A673 (cell line): ENCODE measurements at regions not wholly inside any gene's neighbourhood (a gene's known extent, or its start where the extent isn't known, plus 50 kb on each side); places are given as distances from the start of the nearest gene placed in this dataset.

Experiments used
- BruUV-seq: library from RNA; stranded (reverse); fragments of 400-500 nt; replicated peaks from 2 replicates; lab custom pipeline; 2021; lab: Mats Ljungman, UMichigan
- CTCF ChIA-PET: fragments of 300-600 bp; sonication (Branson Sonifier 250); formaldehyde crosslinking; loops from one replicate; lab custom pipeline; 2022; ENCODE audit warnings: antibody characterized with exemption; lab: Charles Lee
- POLR2A ChIA-PET: fragments of 300-600 bp; sonication (Branson Sonifier 250); formaldehyde crosslinking; loops from one replicate; lab custom pipeline; 2022; ENCODE audit warnings: antibody characterized with exemption; ENCODE audit not compliant: low non-redundant PET; lab: Charles Lee
- DNase-seq: peaks from one replicate; pipeline ENCODE4 v3.0.0-alpha.2; 2015; ENCODE audit warnings: low spot score
- H3K27ac ChIP-seq: fragments of 200-600 bp; sonication (generic); 2 replicates; pipeline ENCODE4 v1.5.1; 2016; ENCODE audit warnings: mixed run types, low read depth, mild to moderate bottlenecking, mixed read lengths, antibody characterized with exemption, low read length; ENCODE audit not compliant: poor library complexity, severe bottlenecking
- H3K27me3 ChIP-seq: fragments of 200-600 bp; sonication (generic); replicated peaks from 2 replicates; pipeline ENCODE4 v1.6.1; 2017; ENCODE audit warnings: mixed run types, low read depth, mild to moderate bottlenecking, mixed read lengths, antibody characterized with exemption, low read length; ENCODE audit not compliant: insufficient read depth, poor library complexity
- H3K36me3 ChIP-seq: fragments of 200-600 bp; sonication (generic); 2 replicates; pipeline ENCODE4 v1.6.1; 2016; ENCODE audit warnings: mixed run types, mild to moderate bottlenecking, mixed read lengths, antibody characterized with exemption, low read length; ENCODE audit not compliant: insufficient read depth, poor library complexity, severe bottlenecking
- H3K4me1 ChIP-seq: fragments of 200-600 bp; sonication (generic); 2 replicates; pipeline ENCODE4 v1.6.1; 2017; ENCODE audit warnings: mixed run types, mild to moderate bottlenecking, mixed read lengths, antibody characterized with exemption, low read length; ENCODE audit not compliant: insufficient read depth, poor library complexity, severe bottlenecking
- H3K4me3 ChIP-seq: fragments of 200-600 bp; sonication (generic); 2 replicates; pipeline ENCODE4 v1.5.1; 2016; ENCODE audit warnings: low read depth, mixed run types, mild to moderate bottlenecking, mixed read lengths, low read length; ENCODE audit not compliant: poor library complexity, severe bottlenecking
- H3K9me3 ChIP-seq: fragments of 200-600 bp; sonication (generic); 2 replicates; pipeline ENCODE4 v1.6.1; 2016; ENCODE audit warnings: mixed run types, low read depth, mild to moderate bottlenecking, mixed read lengths, antibody characterized with exemption, low read length; ENCODE audit not compliant: poor library complexity, severe bottlenecking
- CTCF ChIP-seq: fragments of 300-800, 200-600 bp; sonication (generic); conservative IDR thresholded peaks from 2 replicates; pipeline ENCODE4 v1.5.1; 2017; ENCODE audit warnings: low read depth, mild to moderate bottlenecking, antibody characterized with exemption, low read length, moderate library complexity, mixed read lengths
- EZH2 ChIP-seq: fragments of 200-600 bp; sonication (generic); IDR thresholded peaks from 2 replicates; pipeline ENCODE4 v1.6.1; 2017; ENCODE audit warnings: borderline replicate concordance, low read depth, mild to moderate bottlenecking, mixed read lengths, antibody characterized with exemption, low read length; ENCODE audit not compliant: poor library complexity, severe bottlenecking
- intact Hi-C: fragments of 100-400 bp; cut with micrococcal nuclease; formaldehyde crosslinking; loops from one replicate; pipeline ENCODE4 v1.10.0; 2022; ENCODE audit not compliant: unreplicated experiment

DNA sequence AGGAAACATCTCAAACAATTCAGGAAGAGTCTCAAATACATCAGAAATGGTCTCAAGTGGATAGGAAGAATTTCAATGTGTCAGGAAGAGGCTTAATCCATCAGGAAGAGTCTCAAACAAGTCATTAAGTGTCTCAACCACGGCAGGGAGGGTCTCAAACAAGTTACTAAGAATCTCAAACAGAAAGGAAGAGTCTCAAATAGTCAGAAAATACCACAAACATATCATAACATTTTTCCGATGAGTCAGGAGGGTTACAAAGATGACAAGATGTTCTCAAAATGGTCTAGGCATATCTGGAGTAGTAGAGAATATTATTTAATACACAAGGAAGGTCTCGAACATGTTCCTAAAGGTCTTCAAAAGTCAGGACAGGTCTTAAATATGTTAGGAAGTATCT is 109.3 kb upstream of the USP9X start:
- Histone ChIP-seq H3K36me3 (no peaks in the 10 kb centered on the region), H3K9me3 (peaks cover 5% of the 10 kb centered on the region), H3K4me3 (no peak overlapping the region), H3K4me1 (no peaks in the 10 kb centered on the region), H3K27me3 (no peaks in the 10 kb centered on the region), H3K27ac (no peak overlapping the region)
- POLR2A ChIA-PET = no interaction called here
- no TSS peak for BruUV-seq
- DNase-seq = no peak
- CTCF ChIA-PET = no interaction called here
- TF ChIP-seq CTCF (no peak), EZH2 (no peak)
- intact Hi-C loops = no loop called here

GRCh38 chrX:40976981-40977380 is 108.3 kb upstream of the USP9X start:
- no peak for TF ChIP-seq EZH2
- TF ChIP-seq CTCF = no peak
- BruUV-seq = no TSS peak
- ChIA-PET CTCF (no interaction called here), POLR2A (no interaction called here)
- Histone ChIP-seq H3K27me3 (no peaks in the 10 kb centered on the region), H3K27ac (no peak overlapping the region), H3K4me3 (no peak overlapping the region), H3K9me3 (peaks cover 5% of the 10 kb centered on the region), H3K4me1 (no peaks in the 10 kb centered on the region), H3K36me3 (no peaks in the 10 kb centered on the region)
- intact Hi-C loops = no loop called here
- DNase-seq = no peak

DNA sequence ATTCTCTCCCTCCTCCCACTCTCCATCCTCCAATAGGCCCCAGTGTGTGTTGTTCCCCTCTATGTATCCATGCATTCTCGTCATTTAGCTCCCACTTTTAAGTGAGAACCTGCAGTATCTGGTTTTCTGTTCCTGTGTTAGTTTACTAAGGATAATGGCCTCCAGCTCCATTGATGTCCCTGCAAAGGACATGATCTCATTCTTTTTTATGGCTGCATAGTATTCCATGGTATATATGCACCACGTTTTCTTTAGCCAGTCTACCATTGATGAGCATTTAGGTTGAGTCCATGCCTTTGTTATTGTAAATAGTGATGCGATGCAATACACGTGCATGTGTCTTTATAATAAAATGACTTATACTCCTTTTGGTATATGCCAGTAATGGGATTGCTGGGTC is 100.3 kb upstream of the USP9X start:
- no peaks in the 10 kb centered on the region for H3K4me1 ChIP-seq
- POLR2A ChIA-PET = no interaction called here
- no peak overlapping the region for H3K27ac ChIP-seq
- H3K36me3 ChIP-seq = no peaks in the 10 kb centered on the region
- no peak overlapping the region for H3K4me3 ChIP-seq
- DNase-seq = no peak
- CTCF ChIA-PET = interaction anchor here (0.6 kb wide), 1 partner anchor 191 kb away, joined by 7 read pairs; no protein-coding TSS in a partner anchor
- no TSS peak for BruUV-seq
- intact Hi-C loops = no loop called here
- no peaks in the 10 kb centered on the region for H3K27me3 ChIP-seq
- no peak for TF ChIP-seq EZH2
- TF ChIP-seq CTCF = no peak
- no peaks in the 10 kb centered on the region for H3K9me3 ChIP-seq
